Heart right ventricle (tissue), 16 donors: ENCODE measurements at regions not wholly inside any gene's neighbourhood (a gene's known extent, or its start where the extent isn't known, plus 50 kb on each side); places are given as distances from the start of the nearest gene placed in this dataset.

Experiments used
- ATAC-seq, 8 donors: fragments of 200-7000 bp; cut with Tn5 transposase; one replicate each; pipeline ENCODE4 v1.9.1; 2020; ENCODE audit warnings: mild to moderate bottlenecking in 8 of 8, moderate library complexity in 8 of 8, moderate number of reproducible peaks in 1 of 8
- DNase-seq, 2 donors: peaks; one replicate each; pipeline ENCODE4 v3.0.0-alpha.2; 2020
- H3K27ac ChIP-seq, 10 donors: fragments of 200-600 bp; sonication (generic) in 2 of 10; one replicate each; pipeline versions ENCODE4 v1.5.0 to v1.8.0; 2020 to 2022; ENCODE audit warnings: mild to moderate bottlenecking in 3 of 10
- H3K27me3 ChIP-seq, 7 donors: fragments of 200-600 bp; one replicate each; pipeline ENCODE4 v1.8.0; 2021 to 2022; ENCODE audit warnings: mild to moderate bottlenecking in 2 of 7
- H3K36me3 ChIP-seq, 9 donors: fragments of 200-600 bp; sonication (generic) in 1 of 9; one replicate each; pipeline versions ENCODE4 v1.5.0 to v1.8.0; 2020 to 2022; ENCODE audit warnings: mild to moderate bottlenecking in 2 of 9
- H3K4me1 ChIP-seq, 9 donors: fragments of 200-600 bp; sonication (generic) in 1 of 9; one replicate each; pipeline versions ENCODE4 v1.5.0 to v1.8.0; 2020 to 2022; ENCODE audit warnings: mild to moderate bottlenecking in 4 of 9
- H3K4me3 ChIP-seq, 10 donors: fragments of 200-600 bp; sonication (generic) in 2 of 10; one replicate each; pipeline versions ENCODE4 v1.5.0 to v1.8.0; 2020 to 2022; ENCODE audit warnings: mild to moderate bottlenecking in 7 of 10, moderate library complexity in 2 of 10
- H3K9me3 ChIP-seq, 11 donors: fragments of 200-600 bp in 10 of 11; sonication (generic) in 2 of 11; one replicate each; pipeline versions ENCODE4 v1.5.0 to v1.8.0; 2013 to 2022; ENCODE audit warnings: mild to moderate bottlenecking in 2 of 11, control low read depth in 1 of 11, moderate library complexity in 1 of 11
- WGBS, 2 donors: extraction: QIAGEN DNeasy Blood & Tissue Kit; methylation state at CpG; one replicate each; pipeline ENCODE4 v1.1.7; 2013; ENCODE audit warnings: inconsistent platforms in 1 of 2; 5-methylcytosine and 5-hydroxymethylcytosine counted together
- intact Hi-C, 10 donors: fragments of 100-400 bp; cut with DNase I; formaldehyde crosslinking; loops; one replicate each; pipeline versions ENCODE4 v1.11.1 to v1.14.2; 2022
- TF ChIP-seq, protein P1 (sequence below), 9 donors: fragments of 200-600 bp; sonication (generic) in 2 of 9; IDR thresholded peaks; one replicate each; pipeline versions ENCODE4 v1.5.0 to v1.8.0; 2021 to 2022; ENCODE audit warnings: antibody characterized with exemption in 9 of 9, mild to moderate bottlenecking in 5 of 9, moderate library complexity in 1 of 9
- donor health status: Arrhythmogenic right ventricular cardiomyopathy.
- donor health status: ischemic (EF 13 %, LVEDD 7.1; RV severe dilation, severe dysfunction).
- donor health status: healthy with polysubstance abuse.
- donor health status: DM: no; HTN: yes; CAD: no.
- donor health status: DM: no; HTN: no; CAD: no.
- donor health status: ischemic (EF 25% LVEDD 6.9; RV normal size, moderate dysfunction).
- donor health status: ischemic (EF 25% LVEDD 5.7; RV mildly dilated, moderate dysfunction).
- donor health status: healthy.
- donor health status: DM: yes; HTN: yes; CAD: no.
- donor health status: Ischemic cardiomyopathy.
- donor health status: ischemic (EF 35%, LVEDD 5.7; RV mildly dilated, moderate dysfunction).
- donor health status: nonischemic (EF 11% LVEDD 7.7; RV severe dilation, severe dysfunction).
- donor health status: DM: yes; HTN: yes; CAD: no.
- donor health status: PGD.
- donor health status: ischemic (EF 29% LVEDD 5.4; RV normal size, mild dysfunction).
- donor health status: nonischemic (EF 23%, LVEDD 6.1; RV moderate dilation, normal function).

- Histone ChIP-seq H3K27ac (no peak overlapping the region), H3K4me3 (no peak overlapping the region), H3K27me3 (no peaks in the 10 kb centered on the region), H3K36me3 (no peaks in the 10 kb centered on the region), H3K9me3 (peaks cover 0 to 18% (median 5%) of the 10 kb centered on the region in 11 donors), H3K4me1 (no peaks in the 10 kb centered on the region)
- DNase-seq (no peak), ATAC-seq (no peak)
- TF ChIP-seq, protein P1, sequence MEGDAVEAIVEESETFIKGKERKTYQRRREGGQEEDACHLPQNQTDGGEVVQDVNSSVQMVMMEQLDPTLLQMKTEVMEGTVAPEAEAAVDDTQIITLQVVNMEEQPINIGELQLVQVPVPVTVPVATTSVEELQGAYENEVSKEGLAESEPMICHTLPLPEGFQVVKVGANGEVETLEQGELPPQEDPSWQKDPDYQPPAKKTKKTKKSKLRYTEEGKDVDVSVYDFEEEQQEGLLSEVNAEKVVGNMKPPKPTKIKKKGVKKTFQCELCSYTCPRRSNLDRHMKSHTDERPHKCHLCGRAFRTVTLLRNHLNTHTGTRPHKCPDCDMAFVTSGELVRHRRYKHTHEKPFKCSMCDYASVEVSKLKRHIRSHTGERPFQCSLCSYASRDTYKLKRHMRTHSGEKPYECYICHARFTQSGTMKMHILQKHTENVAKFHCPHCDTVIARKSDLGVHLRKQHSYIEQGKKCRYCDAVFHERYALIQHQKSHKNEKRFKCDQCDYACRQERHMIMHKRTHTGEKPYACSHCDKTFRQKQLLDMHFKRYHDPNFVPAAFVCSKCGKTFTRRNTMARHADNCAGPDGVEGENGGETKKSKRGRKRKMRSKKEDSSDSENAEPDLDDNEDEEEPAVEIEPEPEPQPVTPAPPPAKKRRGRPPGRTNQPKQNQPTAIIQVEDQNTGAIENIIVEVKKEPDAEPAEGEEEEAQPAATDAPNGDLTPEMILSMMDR (IDR thresholded peaks at IDR 0.05): no peak
- 45 to 49% methylated on average over 2 of the region's 2 CpGs for WGBS, 2 donors
- intact Hi-C loops: no loop called here
Observed at GRCh38 chr7:93036807-93037206, 81.0 kb downstream of the SAMD9 start.

DNA sequence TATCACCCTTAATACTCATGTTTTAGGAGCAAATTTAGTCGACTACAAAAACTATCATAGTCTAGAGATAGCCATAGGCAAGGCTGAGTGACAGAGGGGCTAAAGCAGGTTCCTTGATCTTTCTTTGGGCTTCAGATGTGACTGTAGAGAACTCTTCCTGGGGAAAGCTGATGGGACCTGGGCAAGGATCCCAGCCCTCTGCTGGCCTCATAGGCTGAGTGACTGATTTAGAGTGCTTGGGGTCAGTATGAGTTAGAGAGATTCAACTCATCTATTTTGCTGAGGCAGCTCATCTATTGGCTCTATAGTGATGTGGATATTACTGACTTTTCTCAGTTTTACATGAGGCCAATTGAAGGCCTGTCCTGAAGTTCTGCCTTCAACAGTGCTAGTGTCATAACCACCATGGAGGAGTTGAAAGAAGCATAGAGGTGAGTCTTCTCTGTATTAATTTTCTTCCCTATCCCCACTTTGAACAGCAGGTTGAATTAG is 81.6 kb downstream of the SAMD9 start:
- H3K4me3 ChIP-seq: no peak overlapping the region
- 67 to 68% methylated on average over 1 of the region's 1 CpG for WGBS, 2 donors
- intact Hi-C loops: no loop called here
- TF ChIP-seq, protein P1 (IDR thresholded peaks at IDR 0.05): no peak
- H3K4me1 ChIP-seq: no peaks in the 10 kb centered on the region
- H3K27ac ChIP-seq: no peak overlapping the region
- peaks cover 0 to 21% (median 8%) of the 10 kb centered on the region in 11 donors for H3K9me3 ChIP-seq
- DNase-seq (no peak), ATAC-seq (no peak)
- H3K36me3 ChIP-seq: no peaks in the 10 kb centered on the region
- no peaks in the 10 kb centered on the region for H3K27me3 ChIP-seq

DNA sequence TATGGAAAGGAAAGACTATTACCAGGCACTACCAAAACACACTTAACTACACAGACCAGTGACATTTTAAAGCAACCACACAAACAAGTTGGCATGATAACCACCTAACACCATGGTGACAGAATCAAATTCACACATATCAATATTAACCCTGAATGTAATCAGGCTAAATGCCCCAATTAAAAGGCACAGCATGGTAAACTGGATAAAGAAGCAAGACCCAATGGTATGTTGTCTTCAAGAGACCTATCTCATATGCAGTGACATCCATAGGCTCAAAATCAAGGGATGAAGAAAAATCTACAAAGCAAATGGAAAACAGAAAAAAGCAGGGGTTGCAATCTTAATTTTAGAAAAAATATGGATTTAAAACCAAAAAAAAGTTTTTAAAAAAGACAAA is 86.0 kb downstream of the SAMD9 start:
- ATAC-seq (no peak), DNase-seq (no peak)
- H3K27me3 ChIP-seq: no peaks in the 10 kb centered on the region
- intact Hi-C loops: no loop called here
- TF ChIP-seq, protein P1 (IDR thresholded peaks at IDR 0.05): no peak
- H3K36me3 ChIP-seq: no peaks in the 10 kb centered on the region
- H3K4me3 ChIP-seq: no peak overlapping the region
- H3K9me3 ChIP-seq: peaks cover 0 to 28% (median 8%) of the 10 kb centered on the region in 11 donors
- H3K27ac ChIP-seq: no peak overlapping the region
- H3K4me1 ChIP-seq: no peaks in the 10 kb centered on the region

GRCh38 chr7:93030605-93031225 is 87.1 kb downstream of the SAMD9 start:
- no peaks in the 10 kb centered on the region for H3K27me3 ChIP-seq
- DNase-seq (no peak), ATAC-seq (no peak)
- intact Hi-C loops: no loop called here
- peaks cover 0 to 28% (median 8%) of the 10 kb centered on the region in 11 donors for H3K9me3 ChIP-seq
- H3K4me1 ChIP-seq: no peaks in the 10 kb centered on the region
- no peak overlapping the region for H3K4me3 ChIP-seq
- no peaks in the 10 kb centered on the region for H3K36me3 ChIP-seq
- H3K27ac ChIP-seq: no peak overlapping the region
- TF ChIP-seq, protein P1 (IDR thresholded peaks at IDR 0.05): no peak
